WERI-Rb-1 (cell line): ENCODE measurements at regions not wholly inside any gene's neighbourhood (a gene's known extent, or its start where the extent isn't known, plus 50 kb on each side); places are given as distances from the start of the nearest gene placed in this dataset.
A peak's percentile ranks its signal among the peaks of the same experiment; 100 is the strongest.

Source experiments
- DNase-seq: peaks from one replicate; pipeline ENCODE4 v3.0.0-alpha.2; 2020
- H3K27ac ChIP-seq: fragments of 250-450 bp; sonication (Bioruptor Pico); 2 replicates; pipeline ENCODE4 v1.5.1; 2020; ENCODE audit warnings: mild to moderate bottlenecking, moderate library complexity
- H3K27me3 ChIP-seq: fragments of 250-450 bp; sonication (Bioruptor Pico); 2 replicates; pipeline ENCODE4 v1.5.1; 2021; ENCODE audit warnings: mild to moderate bottlenecking, low read depth, moderate library complexity; ENCODE audit not compliant: insufficient read depth, severe bottlenecking
- H3K36me3 ChIP-seq: fragments of 250-450 bp; sonication (Bioruptor Pico); 2 replicates; pipeline ENCODE4 v1.5.1; 2020; ENCODE audit warnings: mild to moderate bottlenecking, moderate library complexity
- H3K4me3 ChIP-seq: 2 replicates; pipeline ENCODE4 v1.5.1; 2011; ENCODE audit warnings: low read depth, mild to moderate bottlenecking, control low read depth, low read length
- H3K9me3 ChIP-seq: fragments of 250-450 bp; sonication (Bioruptor Pico); 2 replicates; pipeline ENCODE4 v1.5.1; 2021; ENCODE audit warnings: mild to moderate bottlenecking, moderate library complexity; ENCODE audit not compliant: severe bottlenecking
- TF ChIP-seq, protein P1 (sequence below): IDR thresholded peaks from 2 replicates; pipeline ENCODE4 v1.5.1; 2011; ENCODE audit warnings: low read depth, mild to moderate bottlenecking, control low read depth, inconsistent platforms, low read length

DNA sequence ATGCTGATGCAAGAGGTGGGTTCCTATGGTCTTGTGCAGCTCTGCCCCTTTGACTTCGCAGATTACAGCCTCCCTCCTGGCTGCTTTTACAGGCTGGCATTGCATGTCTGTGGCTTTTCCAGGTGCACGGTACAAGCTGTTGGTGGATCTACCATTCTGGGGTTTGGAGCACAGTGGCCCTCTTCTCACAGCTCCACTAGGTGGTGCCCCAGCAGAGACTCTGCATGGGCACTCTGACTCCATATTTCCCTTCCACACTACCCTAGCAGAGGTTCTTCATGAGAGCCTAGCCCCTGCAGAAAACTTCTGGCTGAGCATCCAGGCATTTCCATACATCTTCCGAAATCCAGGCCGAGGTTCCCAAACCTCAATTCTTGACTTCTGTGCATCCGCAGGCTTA, 989.0 kb downstream of the PLA2G4A start:
- H3K9me3 ChIP-seq = no peaks in the 10 kb centered on the region
- TF ChIP-seq, protein P1, sequence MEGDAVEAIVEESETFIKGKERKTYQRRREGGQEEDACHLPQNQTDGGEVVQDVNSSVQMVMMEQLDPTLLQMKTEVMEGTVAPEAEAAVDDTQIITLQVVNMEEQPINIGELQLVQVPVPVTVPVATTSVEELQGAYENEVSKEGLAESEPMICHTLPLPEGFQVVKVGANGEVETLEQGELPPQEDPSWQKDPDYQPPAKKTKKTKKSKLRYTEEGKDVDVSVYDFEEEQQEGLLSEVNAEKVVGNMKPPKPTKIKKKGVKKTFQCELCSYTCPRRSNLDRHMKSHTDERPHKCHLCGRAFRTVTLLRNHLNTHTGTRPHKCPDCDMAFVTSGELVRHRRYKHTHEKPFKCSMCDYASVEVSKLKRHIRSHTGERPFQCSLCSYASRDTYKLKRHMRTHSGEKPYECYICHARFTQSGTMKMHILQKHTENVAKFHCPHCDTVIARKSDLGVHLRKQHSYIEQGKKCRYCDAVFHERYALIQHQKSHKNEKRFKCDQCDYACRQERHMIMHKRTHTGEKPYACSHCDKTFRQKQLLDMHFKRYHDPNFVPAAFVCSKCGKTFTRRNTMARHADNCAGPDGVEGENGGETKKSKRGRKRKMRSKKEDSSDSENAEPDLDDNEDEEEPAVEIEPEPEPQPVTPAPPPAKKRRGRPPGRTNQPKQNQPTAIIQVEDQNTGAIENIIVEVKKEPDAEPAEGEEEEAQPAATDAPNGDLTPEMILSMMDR = peak; percentile 23; the same call in 1 of the 2 replicates
- no peak overlapping the region for H3K27ac ChIP-seq
- no peaks in the 10 kb centered on the region for H3K36me3 ChIP-seq
- no peak overlapping the region for H3K4me3 ChIP-seq
- H3K27me3 ChIP-seq = no peaks in the 10 kb centered on the region
- DNase-seq = peak; percentile 6

DNA sequence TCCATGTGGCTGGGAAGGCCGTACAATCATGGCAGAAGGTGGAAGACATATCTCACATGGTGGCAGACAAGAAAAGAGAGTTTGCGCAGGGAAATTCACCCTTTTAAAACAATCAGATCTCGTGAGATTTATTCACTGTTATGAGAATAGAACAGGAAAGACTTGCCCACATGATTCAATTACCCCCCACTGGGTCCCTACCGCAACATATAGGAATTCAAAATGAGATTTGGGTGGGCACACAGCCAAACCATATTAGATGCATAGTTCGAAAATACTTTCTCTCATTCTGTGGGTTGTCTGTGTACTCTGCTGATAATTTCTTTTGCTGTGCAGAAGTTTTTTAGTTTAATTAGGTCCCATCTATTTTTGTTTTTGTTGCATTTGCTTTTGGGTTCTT, 990.3 kb downstream of the PLA2G4A start:
- H3K4me3 ChIP-seq = no peak overlapping the region
- no peaks in the 10 kb centered on the region for H3K27me3 ChIP-seq
- TF ChIP-seq, protein P1 = no peak
- no peaks in the 10 kb centered on the region for H3K9me3 ChIP-seq
- no peaks in the 10 kb centered on the region for H3K36me3 ChIP-seq
- no peak for DNase-seq
- no peak overlapping the region for H3K27ac ChIP-seq

DNA sequence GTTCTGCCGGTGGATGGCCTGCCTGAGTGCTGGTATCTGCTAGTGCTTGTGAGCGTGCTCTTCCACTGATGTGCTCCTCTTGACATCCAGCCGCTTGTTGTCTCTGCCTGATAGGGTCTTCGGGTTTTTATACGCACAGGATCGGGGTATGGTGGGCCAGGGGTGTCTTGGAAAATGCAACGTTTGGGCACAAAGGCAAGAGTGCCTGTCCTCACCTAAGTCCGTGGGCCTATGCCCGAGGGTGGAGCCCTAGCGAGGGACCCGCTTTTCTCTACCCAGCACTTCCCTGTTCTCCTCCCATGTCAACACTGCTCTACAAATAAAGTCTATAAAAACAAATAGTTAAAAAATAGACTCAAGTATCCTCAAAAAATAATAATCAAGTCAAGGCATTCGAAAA, 1007.8 kb downstream of the PLA2G4A start:
- no peak for DNase-seq
- Histone ChIP-seq H3K27ac (no peak overlapping the region), H3K36me3 (no peaks in the 10 kb centered on the region), H3K4me3 (no peak overlapping the region), H3K9me3 (no peaks in the 10 kb centered on the region), H3K27me3 (no peaks in the 10 kb centered on the region)
- TF ChIP-seq, protein P1 = no peak

DNA sequence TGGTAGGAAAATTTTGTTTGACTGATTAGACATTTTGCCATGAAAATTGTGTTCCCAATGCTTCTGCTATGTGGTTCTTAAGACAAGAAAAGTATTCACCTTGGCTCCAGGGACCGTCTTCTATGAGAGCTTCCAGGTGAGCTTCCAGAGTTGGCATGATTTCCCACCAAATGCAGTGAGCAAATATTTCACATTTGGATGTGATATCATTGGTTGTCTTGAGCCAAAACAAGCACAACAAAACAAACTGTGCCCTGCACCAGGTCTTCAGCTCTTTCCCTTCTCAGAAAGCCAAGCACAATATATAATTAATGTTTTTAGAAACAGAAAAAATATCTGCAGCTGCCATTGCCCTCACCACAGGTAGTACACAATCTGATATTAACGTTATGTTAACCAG, 1009.0 kb downstream of the PLA2G4A start:
- no peaks in the 10 kb centered on the region for H3K36me3 ChIP-seq
- no peak for DNase-seq
- no peak overlapping the region for H3K27ac ChIP-seq
- TF ChIP-seq, protein P1 = no peak
- no peaks in the 10 kb centered on the region for H3K27me3 ChIP-seq
- no peaks in the 10 kb centered on the region for H3K9me3 ChIP-seq
- no peak overlapping the region for H3K4me3 ChIP-seq

DNA sequence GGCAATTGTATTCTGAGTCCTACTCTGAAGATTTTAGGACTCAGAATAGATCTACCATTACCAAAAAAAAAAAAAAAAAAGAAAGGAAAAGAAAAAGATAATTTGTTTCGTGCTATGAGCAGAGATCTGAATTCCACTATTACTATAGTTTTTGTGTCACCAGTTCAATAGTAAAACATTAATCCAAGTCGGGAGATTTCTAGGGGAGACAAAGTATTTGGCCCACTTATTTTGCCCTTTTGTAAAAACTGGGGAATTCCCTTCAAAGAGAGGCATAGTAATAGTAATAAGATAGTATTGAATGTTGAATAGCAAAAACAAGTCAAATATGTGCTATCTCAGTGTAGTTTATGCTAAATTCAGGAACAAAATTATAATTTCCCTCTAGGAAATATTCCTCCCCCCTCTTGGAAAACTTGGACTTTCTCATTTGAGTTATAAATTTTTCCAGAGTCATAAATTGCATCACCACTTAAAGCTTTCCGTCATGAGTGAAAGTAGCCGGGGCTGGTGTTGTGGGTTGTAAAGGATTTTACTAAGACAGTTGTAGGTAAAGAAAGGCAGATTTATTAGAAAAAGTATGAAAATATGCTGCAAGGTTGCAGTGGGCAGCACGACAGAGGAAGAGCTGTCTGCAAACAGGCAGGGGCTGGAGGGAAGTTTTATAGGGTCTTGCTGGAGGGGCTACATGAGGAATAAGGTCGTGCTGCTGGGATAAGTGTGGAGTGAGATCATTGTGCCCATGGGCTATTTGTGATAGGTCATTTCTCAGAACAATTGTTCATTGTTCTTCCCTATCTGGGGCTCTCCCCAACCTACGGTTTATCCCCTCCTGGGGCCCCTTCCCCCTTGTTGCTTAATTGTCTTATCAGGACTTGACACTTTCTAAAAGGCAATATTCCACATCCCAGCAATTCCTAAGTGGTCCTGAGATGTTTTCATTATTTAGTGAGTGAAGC, 1009.9 kb downstream of the PLA2G4A start:
- Histone ChIP-seq H3K27me3 (no peaks in the 10 kb centered on the region), H3K9me3 (no peaks in the 10 kb centered on the region), H3K27ac (no peak overlapping the region), H3K36me3 (no peaks in the 10 kb centered on the region), H3K4me3 (no peak overlapping the region)
- TF ChIP-seq, protein P1 = no peak
- DNase-seq = no peak
